Panc1 (cell line): ENCODE measurements at regions not wholly inside any gene's neighbourhood (a gene's known extent, or its start where the extent isn't known, plus 50 kb on each side); places are given as distances from the start of the nearest gene placed in this dataset.
A peak's percentile ranks its signal among the peaks of the same experiment; 100 is the strongest.

Experiments
- ATAC-seq: fragments of 200-7000 bp; cut with Tn5 transposase; 2 replicates; pipeline ENCODE4 v1.9.1; 2020; ENCODE audit warnings: mild to moderate bottlenecking, moderate library complexity
- BruUV-seq: library from RNA; stranded (reverse); fragments of 400-500 nt; replicated peaks from 2 replicates; lab custom pipeline; 2021; lab: Mats Ljungman, UMichigan
- CTCF ChIA-PET: fragments of 300-600 bp; sonication (Branson Sonifier 250); formaldehyde crosslinking; loops from one replicate; lab custom pipeline; 2022; ENCODE audit warnings: antibody characterized with exemption; lab: Charles Lee
- POLR2A ChIA-PET: fragments of 300-600 bp; sonication (Branson Sonifier 250); formaldehyde crosslinking; loops from one replicate; lab custom pipeline; 2022; ENCODE audit warnings: antibody characterized with exemption; lab: Charles Lee
- DNase-seq: peaks from one replicate; pipeline ENCODE4 v3.0.0-alpha.2; 2010; ENCODE audit warnings: low read depth, low spot score
- H3K27ac ChIP-seq: 2 replicates; pipeline ENCODE4 v1.5.1; 2011; ENCODE audit warnings: mild to moderate bottlenecking, low read length, inconsistent platforms
- H3K27me3 ChIP-seq: fragments of 200-500 bp; sonication (Bioruptor generic); 2 replicates; pipeline ENCODE4 v1.6.0; 2014; ENCODE audit warnings: low read length, inconsistent platforms; ENCODE audit not compliant: control insufficient read depth, insufficient read depth
- H3K36me3 ChIP-seq: fragments of 200-500 bp; sonication (Bioruptor generic); 2 replicates; pipeline ENCODE4 v1.5.1; 2014; ENCODE audit warnings: inconsistent platforms, mild to moderate bottlenecking, low read length, moderate library complexity; ENCODE audit not compliant: control insufficient read depth, insufficient read depth
- H3K4me1 ChIP-seq: 2 replicates; pipeline ENCODE4 v1.5.1; 2011; ENCODE audit warnings: inconsistent platforms, mild to moderate bottlenecking, low read length, moderate library complexity; ENCODE audit not compliant: control insufficient read depth, insufficient read depth
- H3K4me3 ChIP-seq, 2 experiments: 2 replicates each; pipeline ENCODE4 v1.5.1; 2011 to 2012; ENCODE audit warnings: low read depth in 2 of 2, low read length in 2 of 2, mild to moderate bottlenecking in 2 of 2, inconsistent platforms in 1 of 2, moderate library complexity in 1 of 2
- H3K9me3 ChIP-seq: fragments of 200-500 bp; sonication (Bioruptor generic); 2 replicates; pipeline ENCODE4 v1.5.1; 2014; ENCODE audit warnings: low read depth, mild to moderate bottlenecking, inconsistent platforms, low read length, moderate library complexity; ENCODE audit not compliant: control insufficient read depth, insufficient read depth
- POLR2AphosphoS5 ChIP-seq: IDR thresholded peaks from 2 replicates; pipeline ENCODE4 v1.6.1; 2012; ENCODE audit warnings: mild to moderate bottlenecking, low read depth, low read length, moderate library complexity
- SIN3A ChIP-seq: IDR thresholded peaks from 2 replicates; pipeline ENCODE4 v1.6.1; 2012; ENCODE audit warnings: low read depth, mild to moderate bottlenecking, low read length, moderate library complexity, borderline replicate concordance; ENCODE audit not compliant: insufficient read depth
- TCF7L2 ChIP-seq: IDR thresholded peaks from 2 replicates; pipeline ENCODE4 v1.6.1; 2011; ENCODE audit warnings: mild to moderate bottlenecking, low read depth, low read length, inconsistent platforms
- in situ Hi-C: cut with HindIII; loops from 2 replicates; pipeline ENCODE4 v1.10.0; 2016; ENCODE audit warnings: low sequenced_read_pairs, low pct_unique_long_range_greater_than_20kb
- intact Hi-C: fragments of 100-400 bp; cut with micrococcal nuclease; formaldehyde crosslinking; loops from one replicate; pipeline ENCODE4 v1.10.0; 2022; ENCODE audit not compliant: unreplicated experiment
- TF ChIP-seq, protein P1 (sequence below): fragments of 450-650 bp; IDR thresholded peaks from 2 replicates; pipeline ENCODE4 v1.5.1; 2017; ENCODE audit warnings: mild to moderate bottlenecking
- TF ChIP-seq, protein P2 (sequence below), 2 experiments: IDR thresholded peaks; 2 replicates each; pipeline ENCODE4 v1.6.1; 2011 to 2012; ENCODE audit warnings: low read depth in 2 of 2, control low read depth in 1 of 2, low read length in 1 of 2, mild to moderate bottlenecking in 1 of 2, moderate library complexity in 1 of 2; ENCODE audit not compliant: insufficient read depth in 1 of 2

GRCh38 chr11:10945196-10945595 is 87.3 kb upstream of the ZBED5 start:
- CTCF ChIA-PET: interaction anchor here (0.8 kb wide), 1 partner anchor 11 kb away, joined by 4 read pairs; no protein-coding TSS in a partner anchor
- in situ Hi-C loops: no loop called here
- TF ChIP-seq, protein P1, sequence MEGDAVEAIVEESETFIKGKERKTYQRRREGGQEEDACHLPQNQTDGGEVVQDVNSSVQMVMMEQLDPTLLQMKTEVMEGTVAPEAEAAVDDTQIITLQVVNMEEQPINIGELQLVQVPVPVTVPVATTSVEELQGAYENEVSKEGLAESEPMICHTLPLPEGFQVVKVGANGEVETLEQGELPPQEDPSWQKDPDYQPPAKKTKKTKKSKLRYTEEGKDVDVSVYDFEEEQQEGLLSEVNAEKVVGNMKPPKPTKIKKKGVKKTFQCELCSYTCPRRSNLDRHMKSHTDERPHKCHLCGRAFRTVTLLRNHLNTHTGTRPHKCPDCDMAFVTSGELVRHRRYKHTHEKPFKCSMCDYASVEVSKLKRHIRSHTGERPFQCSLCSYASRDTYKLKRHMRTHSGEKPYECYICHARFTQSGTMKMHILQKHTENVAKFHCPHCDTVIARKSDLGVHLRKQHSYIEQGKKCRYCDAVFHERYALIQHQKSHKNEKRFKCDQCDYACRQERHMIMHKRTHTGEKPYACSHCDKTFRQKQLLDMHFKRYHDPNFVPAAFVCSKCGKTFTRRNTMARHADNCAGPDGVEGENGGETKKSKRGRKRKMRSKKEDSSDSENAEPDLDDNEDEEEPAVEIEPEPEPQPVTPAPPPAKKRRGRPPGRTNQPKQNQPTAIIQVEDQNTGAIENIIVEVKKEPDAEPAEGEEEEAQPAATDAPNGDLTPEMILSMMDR: no peak
- TF ChIP-seq, protein P2, sequence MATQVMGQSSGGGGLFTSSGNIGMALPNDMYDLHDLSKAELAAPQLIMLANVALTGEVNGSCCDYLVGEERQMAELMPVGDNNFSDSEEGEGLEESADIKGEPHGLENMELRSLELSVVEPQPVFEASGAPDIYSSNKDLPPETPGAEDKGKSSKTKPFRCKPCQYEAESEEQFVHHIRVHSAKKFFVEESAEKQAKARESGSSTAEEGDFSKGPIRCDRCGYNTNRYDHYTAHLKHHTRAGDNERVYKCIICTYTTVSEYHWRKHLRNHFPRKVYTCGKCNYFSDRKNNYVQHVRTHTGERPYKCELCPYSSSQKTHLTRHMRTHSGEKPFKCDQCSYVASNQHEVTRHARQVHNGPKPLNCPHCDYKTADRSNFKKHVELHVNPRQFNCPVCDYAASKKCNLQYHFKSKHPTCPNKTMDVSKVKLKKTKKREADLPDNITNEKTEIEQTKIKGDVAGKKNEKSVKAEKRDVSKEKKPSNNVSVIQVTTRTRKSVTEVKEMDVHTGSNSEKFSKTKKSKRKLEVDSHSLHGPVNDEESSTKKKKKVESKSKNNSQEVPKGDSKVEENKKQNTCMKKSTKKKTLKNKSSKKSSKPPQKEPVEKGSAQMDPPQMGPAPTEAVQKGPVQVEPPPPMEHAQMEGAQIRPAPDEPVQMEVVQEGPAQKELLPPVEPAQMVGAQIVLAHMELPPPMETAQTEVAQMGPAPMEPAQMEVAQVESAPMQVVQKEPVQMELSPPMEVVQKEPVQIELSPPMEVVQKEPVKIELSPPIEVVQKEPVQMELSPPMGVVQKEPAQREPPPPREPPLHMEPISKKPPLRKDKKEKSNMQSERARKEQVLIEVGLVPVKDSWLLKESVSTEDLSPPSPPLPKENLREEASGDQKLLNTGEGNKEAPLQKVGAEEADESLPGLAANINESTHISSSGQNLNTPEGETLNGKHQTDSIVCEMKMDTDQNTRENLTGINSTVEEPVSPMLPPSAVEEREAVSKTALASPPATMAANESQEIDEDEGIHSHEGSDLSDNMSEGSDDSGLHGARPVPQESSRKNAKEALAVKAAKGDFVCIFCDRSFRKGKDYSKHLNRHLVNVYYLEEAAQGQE (IDR thresholded peaks at IDR 0.05; ENCODE audit: insufficient read depth in 1 of 2, low read depth in 2 of 2, low read length in 1 of 2): no peak
- TF ChIP-seq SIN3A (no peak), POLR2AphosphoS5 (no peak), TCF7L2 (no peak)

DNA sequence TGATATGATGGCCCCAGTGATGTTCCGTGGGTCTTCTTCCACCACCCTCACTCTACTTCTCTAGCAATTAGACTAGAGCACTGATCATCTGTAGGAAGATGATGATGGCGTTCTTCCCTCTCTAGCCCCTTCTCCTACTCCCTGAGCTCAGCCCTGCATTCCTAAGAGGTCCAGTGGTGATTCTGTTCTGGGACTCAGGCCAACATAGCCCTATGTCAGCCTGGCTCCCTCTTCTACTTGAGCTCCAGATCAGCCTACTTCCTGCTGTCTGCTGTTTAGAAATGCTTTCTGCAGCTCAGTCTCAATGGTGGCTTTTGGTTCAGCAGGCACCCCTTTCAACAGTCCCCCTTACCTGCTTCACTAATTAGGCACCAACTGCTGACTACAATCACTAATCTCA is 86.1 kb upstream of the ZBED5 start:
- DNase-seq (no peak), ATAC-seq (0 out of 2 replicates have a peak, but pooled peaks have one; percentile 18)
- POLR2A ChIA-PET: interaction anchor here (0.7 kb wide), 1 partner anchor 71 kb away, joined by 3 read pairs; no protein-coding TSS in a partner anchor
- Histone ChIP-seq H3K9me3 (no peaks in the 10 kb centered on the region), H3K4me1 (no peaks in the 10 kb centered on the region), H3K4me3 (no peak overlapping the region), H3K27me3 (no peaks in the 10 kb centered on the region), H3K27ac (no peak overlapping the region), H3K36me3 (no peaks in the 10 kb centered on the region)
- TF ChIP-seq POLR2AphosphoS5 (no peak), SIN3A (no peak), TCF7L2 (no peak)
- TF ChIP-seq, protein P1: no peak
- TF ChIP-seq, protein P2 (IDR thresholded peaks at IDR 0.05; ENCODE audit: insufficient read depth in 1 of 2, low read depth in 2 of 2, low read length in 1 of 2): no peak
- CTCF ChIA-PET: interaction anchor here (0.8 kb wide), 1 partner anchor 84 kb away, joined by 4 read pairs; no protein-coding TSS in a partner anchor
- intact Hi-C loops (no loop called here), in situ Hi-C loops (no loop called here)
- no TSS peak for BruUV-seq

More at GRCh38 chr11:10945196-10945595, 87.3 kb upstream of the ZBED5 start:
- POLR2A ChIA-PET: no interaction called here
- Histone ChIP-seq H3K4me1 (no peaks in the 10 kb centered on the region), H3K9me3 (no peaks in the 10 kb centered on the region), H3K27me3 (no peaks in the 10 kb centered on the region), H3K36me3 (no peaks in the 10 kb centered on the region), H3K27ac (no peak overlapping the region), H3K4me3 (no peak overlapping the region)
- intact Hi-C loops: no loop called here
- DNase-seq (no peak), ATAC-seq (no peak)
- BruUV-seq: no TSS peak
